Stimulated activated CD4-positive, alpha-beta T cell treated with anti-CD3 and anti-CD28 coated beads, Interleukin-12 subunit alpha, Interleukin-12 subunit beta, amount 100 ng/mL, for 4 hours (primary cell): ENCODE measurements at regions not wholly inside any gene's neighbourhood (a gene's known extent, or its start where the extent isn't known, plus 50 kb on each side); places are given as distances from the start of the nearest gene placed in this dataset.

Source experiments
- DNase-seq: peaks from one replicate; pipeline ENCODE4 v3.0.0-alpha.2; 2020

- no peak for DNase-seq
Observed at GRCh38 chr9:90365666-90366065, 277.0 kb downstream of the DIRAS2 start.

GRCh38 chr9:90368241-90368640 lies 274.4 kb downstream of the DIRAS2 start:
- no peak for DNase-seq

DNA sequence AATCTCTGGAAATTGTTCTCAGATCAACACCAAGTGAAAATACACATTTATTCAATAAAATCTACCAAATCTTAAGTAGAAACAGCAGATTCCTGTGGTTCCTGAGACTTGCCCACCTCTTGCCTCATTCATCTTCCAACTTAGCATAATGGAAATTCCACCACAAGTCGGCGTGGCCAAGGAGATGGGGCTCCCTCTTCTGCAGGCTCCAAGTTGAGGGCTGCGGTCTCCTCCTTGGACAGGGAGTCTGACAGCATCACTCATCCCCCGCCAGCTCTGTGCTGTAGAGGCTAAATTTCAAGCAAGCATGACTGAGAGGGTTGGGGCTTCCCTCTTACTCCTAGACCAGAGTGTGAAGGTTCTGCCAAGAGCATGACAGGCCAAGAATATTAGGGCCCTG lies 273.7 kb downstream of the DIRAS2 start:
- no peak for DNase-seq

DNA sequence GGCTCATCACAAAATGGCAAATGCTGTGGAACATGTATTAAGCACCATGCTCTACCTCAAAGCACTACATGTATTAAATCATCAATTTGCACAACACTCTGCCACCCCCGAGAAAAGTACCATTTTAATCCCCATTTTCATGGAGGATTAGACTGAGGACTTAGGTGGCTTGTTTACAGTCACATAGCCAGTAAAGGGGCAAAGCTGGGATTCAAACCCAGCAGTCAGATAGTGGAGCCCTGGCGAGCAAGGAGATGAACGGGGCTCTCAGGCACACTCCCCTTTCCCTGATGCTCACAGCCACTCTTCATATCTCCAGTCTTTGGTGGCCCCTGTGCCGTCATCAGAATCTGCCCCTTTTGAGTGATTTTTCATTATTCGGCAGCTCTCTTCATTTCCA lies 262.9 kb downstream of the DIRAS2 start:
- DNase-seq = no peak

DNA sequence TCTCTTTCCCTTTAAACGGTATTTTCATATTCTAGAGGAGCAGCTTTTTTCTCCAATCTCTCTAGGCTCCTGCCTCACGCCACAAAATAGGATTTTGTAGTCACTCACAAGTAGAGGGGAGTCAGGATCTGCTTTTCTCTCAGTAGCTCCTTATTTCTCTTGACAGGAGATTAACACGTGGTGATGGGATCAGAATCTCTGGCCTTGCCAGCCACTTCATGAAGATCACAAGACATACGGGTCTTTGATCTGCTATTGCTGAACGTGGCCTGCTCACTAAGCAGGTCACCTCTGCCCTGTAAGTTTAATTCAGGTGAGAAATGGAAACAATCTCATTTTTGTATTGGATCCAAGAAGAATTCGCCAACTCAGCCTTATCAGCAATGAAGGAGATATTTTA lies 257.5 kb downstream of the DIRAS2 start:
- DNase-seq = no peak

DNA sequence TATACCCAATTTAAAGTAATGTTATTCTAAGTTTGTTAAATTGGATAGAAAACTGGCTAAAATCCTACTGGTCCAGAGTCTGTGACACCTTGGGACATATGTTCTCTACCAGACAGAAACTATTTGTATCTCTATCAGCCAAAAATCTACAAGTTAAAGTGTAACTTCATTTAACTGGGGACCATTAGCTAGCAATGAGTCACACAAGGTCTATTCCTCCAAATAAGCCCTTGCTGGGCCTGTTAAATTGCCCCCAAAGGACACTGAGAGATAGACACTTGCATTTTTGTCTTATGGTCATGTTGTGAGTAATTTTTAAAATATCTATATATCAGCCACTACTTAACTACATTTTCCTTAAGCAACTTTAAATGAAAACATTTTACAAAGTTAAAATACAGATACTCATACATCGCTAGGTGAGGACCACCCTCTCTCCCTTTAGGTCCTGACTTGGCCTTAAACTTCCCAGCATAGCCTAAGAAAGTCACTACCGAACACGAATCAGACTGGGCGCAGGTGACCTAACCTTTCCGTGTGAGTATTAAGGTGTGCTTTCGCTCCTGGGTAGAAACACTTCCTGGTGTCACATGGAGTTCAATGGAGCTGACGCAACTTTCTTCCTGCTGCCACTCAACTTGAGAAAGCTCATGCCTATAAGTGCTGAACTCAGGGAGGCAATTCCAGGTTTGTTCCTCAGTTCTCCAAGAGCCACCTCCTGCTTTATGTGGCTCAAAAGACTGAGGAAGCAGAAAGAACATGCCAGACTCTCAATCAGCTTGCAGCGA lies 249.1 kb downstream of the DIRAS2 start:
- DNase-seq = no peak

GRCh38 chr9:90394871-90395270 lies 247.8 kb downstream of the DIRAS2 start:
- DNase-seq = no peak

DNA sequence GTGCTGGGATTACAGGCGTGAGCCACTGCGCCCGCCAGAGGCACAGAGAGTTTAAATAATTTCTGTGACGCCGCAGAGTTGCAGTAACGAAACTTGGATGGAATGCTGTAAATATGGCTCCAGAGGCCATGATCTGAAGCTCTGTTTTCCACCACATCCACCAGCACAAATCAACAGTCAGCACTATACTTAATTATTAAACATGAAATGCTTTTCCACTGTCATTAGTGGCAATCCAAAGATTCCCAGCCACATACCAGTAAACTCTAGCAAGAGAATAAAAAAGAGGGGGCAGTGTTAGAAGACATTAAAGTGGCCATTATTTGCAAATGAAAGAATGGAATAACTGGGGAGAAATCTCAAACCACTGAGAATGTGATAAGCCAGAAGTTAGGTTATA lies 242.5 kb downstream of the DIRAS2 start:
- no peak for DNase-seq

DNA sequence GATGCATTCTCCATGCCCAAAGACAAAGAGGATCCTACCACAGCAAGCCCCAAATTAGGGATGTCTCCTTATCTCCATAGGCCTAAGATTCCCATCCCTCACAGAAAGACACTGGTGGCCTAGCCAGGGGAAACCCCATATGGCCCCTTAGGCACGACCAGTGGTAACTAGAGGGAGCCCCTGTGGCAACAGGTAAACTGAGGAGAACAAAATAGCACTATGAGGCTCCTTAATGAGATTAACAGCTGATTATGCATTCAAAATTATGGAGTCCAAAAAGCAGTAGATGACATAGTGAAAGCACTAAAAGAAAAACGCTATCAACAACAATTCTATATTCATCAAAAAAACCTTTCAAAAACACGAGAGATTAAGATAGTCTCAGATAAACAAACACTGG lies 234.0 kb downstream of the DIRAS2 start:
- DNase-seq = no peak

- DNase-seq = no peak
Observed at GRCh38 chr9:90419221-90419851, 223.3 kb downstream of the DIRAS2 start.

DNA sequence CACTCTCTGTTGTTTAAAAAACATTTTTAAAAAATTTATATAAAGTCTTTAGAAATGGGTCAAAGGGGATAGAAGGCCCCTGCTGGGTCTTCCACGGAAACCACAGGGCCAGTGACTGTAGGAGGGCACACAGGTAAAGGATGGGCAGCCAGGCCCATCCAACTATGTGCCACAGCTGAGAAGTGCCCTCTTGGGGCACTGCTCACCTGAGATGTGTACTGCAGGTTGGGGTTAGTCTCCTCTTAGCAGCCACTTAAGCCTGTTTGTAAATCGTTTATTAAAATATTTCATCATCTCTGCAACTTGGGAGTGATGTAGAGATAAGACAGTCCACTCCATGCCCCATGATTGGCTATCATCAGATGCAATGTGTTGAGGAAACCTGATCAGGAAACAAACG lies 222.4 kb downstream of the DIRAS2 start:
- DNase-seq = no peak

DNA sequence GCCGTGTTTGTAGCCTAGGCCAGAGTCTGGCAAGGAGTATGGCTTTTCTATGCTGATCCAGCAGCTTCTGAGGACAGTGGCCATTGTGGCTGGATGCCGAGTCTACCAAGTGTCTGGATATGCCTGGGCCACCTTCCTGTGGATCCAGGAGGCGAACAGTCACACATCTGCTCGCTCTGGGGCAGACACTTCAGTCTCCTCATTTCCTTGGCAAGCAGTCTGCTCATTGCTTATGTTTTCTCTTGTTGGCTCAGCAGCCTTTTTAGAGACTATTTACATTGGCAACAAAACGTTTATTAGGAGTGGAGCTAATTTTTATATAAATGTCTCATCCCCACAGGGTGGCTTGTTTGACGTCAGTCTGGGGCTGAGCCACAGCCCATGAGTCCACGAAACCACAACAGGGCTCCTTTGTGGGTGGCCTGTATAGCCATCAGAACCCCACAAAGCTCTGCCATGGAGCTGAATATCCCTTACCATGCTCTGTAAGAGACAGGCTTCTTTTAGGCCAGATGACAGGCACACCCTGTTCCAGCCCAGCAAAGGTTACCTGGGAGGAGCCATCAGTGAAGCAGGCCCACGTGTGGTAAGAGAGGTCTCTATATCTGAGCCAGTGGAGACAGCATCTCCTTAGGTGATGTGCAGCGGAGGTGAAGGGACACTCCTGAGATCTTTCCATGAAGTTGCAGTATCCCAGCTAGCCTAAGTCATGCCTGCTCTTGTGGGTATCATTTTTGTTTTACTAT lies 221.7 kb downstream of the DIRAS2 start:
- DNase-seq = no peak

DNA sequence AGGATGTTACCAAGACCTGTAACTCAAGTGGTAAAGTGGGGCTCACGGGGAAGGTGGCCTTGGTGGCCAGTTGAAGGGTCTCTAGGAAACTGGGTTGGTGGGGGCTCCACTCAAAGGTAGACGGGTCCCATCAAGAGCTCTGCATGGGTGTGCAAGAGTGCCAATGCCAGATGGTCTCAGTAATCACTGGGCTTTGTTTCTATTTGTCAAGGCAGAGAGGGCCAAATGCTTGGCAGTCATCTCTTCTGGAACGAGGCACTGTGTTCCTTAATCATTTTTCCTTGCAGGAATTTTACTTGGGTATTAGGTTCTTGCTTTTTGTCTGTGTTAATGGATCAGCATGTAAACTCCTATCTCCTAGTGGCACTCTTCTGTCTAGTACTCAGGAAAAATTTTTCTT lies 220.8 kb downstream of the DIRAS2 start:
- no peak for DNase-seq

DNA sequence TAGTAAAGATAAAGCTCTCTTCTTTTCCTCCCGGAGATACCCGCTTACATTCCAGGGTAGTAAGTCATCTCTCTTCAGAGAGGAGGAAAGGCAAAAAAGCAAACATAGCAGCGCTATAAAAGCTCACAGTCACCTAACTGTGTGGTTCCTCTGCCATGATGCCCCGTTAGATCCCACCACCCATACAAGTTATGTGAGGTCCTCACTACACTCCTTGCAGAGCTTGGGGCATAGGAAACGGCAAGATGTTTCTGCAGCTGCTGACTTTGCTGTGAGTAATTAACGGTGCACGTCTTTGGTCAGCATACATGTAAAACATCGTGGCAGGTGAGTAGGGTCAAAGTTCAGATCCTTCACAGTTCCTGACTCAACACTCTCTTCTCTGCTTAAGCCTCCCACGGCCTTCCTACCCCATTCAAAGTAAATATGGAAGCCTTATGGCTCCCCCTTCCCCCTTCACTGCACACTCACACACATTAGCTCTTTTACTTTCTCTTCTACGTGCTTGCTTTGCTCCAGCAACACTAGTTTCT lies 218.9 kb downstream of the DIRAS2 start:
- DNase-seq = no peak

GRCh38 chr9:90428517-90428916 lies 214.1 kb downstream of the DIRAS2 start:
- DNase-seq = no peak

- no peak for DNase-seq
Observed at GRCh38 chr9:90432951-90433350, 209.7 kb downstream of the DIRAS2 start.

DNA sequence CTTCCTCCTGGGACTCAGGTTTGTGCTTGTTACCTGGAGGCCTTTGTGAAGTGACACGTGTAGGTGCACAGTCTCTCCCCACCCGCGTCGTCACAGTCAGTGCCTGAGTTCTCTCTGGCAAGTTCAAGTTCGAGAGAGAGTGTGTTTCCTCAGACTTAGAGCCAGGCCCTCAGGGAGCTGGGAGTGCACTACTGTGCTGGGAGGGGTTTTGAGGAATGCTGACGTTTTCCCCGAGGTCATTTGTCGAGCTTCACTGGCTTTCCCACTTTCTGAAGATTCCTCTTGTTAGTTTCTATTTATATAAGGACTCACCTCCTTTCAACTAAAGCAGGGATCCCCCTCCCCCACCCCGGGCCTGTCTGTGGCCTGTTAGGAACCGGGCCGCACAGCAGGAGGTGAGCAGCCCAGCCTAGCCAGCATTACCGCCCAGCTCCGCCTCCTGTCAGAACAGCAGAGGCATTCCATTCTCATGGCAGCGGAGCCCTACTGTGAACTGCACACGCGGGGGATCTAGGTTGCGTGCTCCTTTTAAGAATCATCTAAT lies 209.2 kb downstream of the DIRAS2 start:
- no peak for DNase-seq

DNA sequence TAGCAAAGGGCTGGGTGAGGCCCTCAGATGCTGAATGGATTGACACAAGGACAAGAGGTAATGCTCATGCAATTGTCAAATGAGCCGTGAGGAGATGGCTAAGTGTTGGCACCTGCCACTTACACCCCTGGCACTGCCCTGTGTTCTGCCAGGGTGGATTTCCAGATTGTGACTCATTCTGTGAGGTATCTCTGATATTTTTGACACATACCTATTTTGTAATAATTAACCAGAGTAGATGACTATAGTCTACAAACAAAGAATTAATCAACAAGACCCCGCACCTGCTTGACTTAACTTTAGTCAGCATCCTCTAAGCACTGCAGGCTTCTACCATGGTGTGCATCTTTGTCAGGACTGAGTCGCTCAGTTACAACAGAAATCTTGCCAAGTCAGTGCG lies 200.8 kb downstream of the DIRAS2 start:
- DNase-seq = no peak

DNA sequence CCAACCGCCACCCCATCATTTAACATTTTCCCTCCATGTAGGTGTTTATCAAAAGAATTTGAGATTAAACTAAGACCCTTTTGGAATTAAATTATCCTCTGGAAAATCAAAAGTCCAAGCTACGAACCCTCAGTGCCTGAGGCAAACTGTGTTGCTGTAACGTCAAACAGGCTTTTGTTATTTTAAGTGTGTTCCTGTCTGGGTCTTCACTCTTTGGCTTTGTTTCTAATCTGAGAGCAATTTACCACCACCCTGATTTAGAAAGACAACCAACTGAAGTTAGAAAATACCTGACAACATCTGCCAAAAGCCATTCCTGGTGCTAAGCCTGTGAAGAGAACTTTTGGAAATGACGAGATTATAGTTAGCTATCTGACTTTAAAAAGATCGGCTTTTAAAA lies 199.9 kb downstream of the DIRAS2 start:
- no peak for DNase-seq

DNA sequence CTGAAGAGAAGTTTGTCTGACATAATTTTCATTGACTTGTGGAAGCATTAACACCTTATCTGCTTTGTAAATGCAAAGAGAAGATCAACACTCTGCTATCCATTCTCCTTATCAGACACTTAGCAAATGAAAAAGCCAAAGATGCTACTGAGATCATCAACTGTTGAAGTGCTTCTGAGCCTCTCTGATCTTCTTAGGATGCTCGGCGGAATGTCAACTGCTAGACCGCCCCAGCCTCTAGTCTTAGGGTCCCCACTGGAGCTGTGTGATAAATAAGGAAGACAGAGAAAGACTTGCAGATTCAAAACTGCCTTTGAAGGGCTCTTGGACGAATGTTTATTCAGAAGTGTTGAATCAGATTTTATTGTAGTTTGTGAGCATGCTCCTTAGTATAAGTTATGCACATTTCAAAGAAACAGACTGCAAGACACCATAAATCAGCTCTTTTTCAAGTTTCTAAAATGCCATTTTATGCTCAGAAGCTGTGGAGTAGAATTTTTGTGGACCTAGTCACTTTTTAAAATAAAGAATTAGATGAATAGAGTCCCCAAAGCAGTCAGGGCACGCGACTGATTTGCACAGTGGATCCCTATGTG lies 197.9 kb downstream of the DIRAS2 start:
- DNase-seq = no peak

- DNase-seq = no peak
Observed at GRCh38 chr9:90445391-90445790, 197.2 kb downstream of the DIRAS2 start.

- no peak for DNase-seq
Observed at GRCh38 chr9:90446200-90446948, 196.2 kb downstream of the DIRAS2 start.
